ENCODE measurements at regions not wholly inside any gene's neighbourhood (a gene's known extent, or its start where the extent isn't known, plus 50 kb on each side); places are given as distances from the start of the nearest gene placed in this dataset.

GRCh38 chr5:174386306-174386705 lies 338.1 kb upstream of the MSX2 start:
- TF ChIP-seq CTCF (IDR thresholded peaks at IDR 0.05 in 8 of 11, conservative IDR thresholded peaks at IDR 0.05 in 3 of 11): no peak
- TF ChIP-seq POLR2A (IDR thresholded peaks at IDR 0.05): no peak
- TF ChIP-seq POLR2AphosphoS5 (IDR thresholded peaks at IDR 0.05): no peak
